Caco-2 (cell line): ENCODE measurements at regions not wholly inside any gene's neighbourhood (a gene's known extent, or its start where the extent isn't known, plus 50 kb on each side); places are given as distances from the start of the nearest gene placed in this dataset.

Source experiments
- BruUV-seq: library from RNA; stranded (reverse); fragments of 400-500 nt; replicated peaks from 2 replicates; lab custom pipeline; 2021; lab: Mats Ljungman, UMichigan
- CTCF ChIA-PET: fragments of 300-600 bp; sonication (Branson Sonifier 250); formaldehyde crosslinking; loops from one replicate; lab custom pipeline; 2022; ENCODE audit warnings: antibody characterized with exemption; lab: Charles Lee
- POLR2A ChIA-PET: fragments of 300-600 bp; sonication (Branson Sonifier 250); formaldehyde crosslinking; loops from one replicate; lab custom pipeline; 2022; ENCODE audit warnings: antibody characterized with exemption; lab: Charles Lee
- DNase-seq, 2 experiments: peaks; one replicate each; pipeline versions ENCODE4 v3.0.0 to v3.0.0-alpha.2; 2020 to 2022
- H3K27me3 ChIP-seq: replicated peaks from 2 replicates; pipeline ENCODE4 v1.6.0; 2011; ENCODE audit warnings: low read length; ENCODE audit not compliant: control insufficient read depth, insufficient read depth
- H3K36me3 ChIP-seq: 2 replicates; pipeline ENCODE4 v1.5.1; 2011; ENCODE audit warnings: low read length; ENCODE audit not compliant: control insufficient read depth, insufficient read depth
- H3K4me1 ChIP-seq: fragments of 250-450 bp; sonication (Bioruptor Pico); 2 replicates; pipeline ENCODE4 v1.5.1; 2020; ENCODE audit warnings: mild to moderate bottlenecking
- H3K4me3 ChIP-seq: 2 replicates; pipeline ENCODE4 v1.5.1; 2011; ENCODE audit warnings: low read depth, mild to moderate bottlenecking, control low read depth, low read length
- H3K9me3 ChIP-seq: fragments of 250-450 bp; sonication (Bioruptor Pico); 2 replicates; pipeline ENCODE4 v1.5.1; 2020; ENCODE audit warnings: mild to moderate bottlenecking, moderate library complexity
- H3K27ac Mint-ChIP-seq: one replicate; pipeline ENCODE4 v1.8.0; 2022; ENCODE audit warnings: mixed read lengths; ENCODE audit not compliant: unreplicated experiment
- H3K27me3 Mint-ChIP-seq: one replicate; pipeline ENCODE4 v1.8.0; 2022; ENCODE audit warnings: mixed read lengths; ENCODE audit not compliant: insufficient read depth, unreplicated experiment
- H3K36me3 Mint-ChIP-seq: one replicate; pipeline ENCODE4 v1.8.0; 2022; ENCODE audit warnings: mild to moderate bottlenecking, mixed read lengths; ENCODE audit not compliant: insufficient read depth, unreplicated experiment
- H3K4me1 Mint-ChIP-seq: one replicate; pipeline ENCODE4 v1.8.0; 2022; ENCODE audit warnings: low read depth, mixed read lengths; ENCODE audit not compliant: unreplicated experiment
- H3K4me3 Mint-ChIP-seq: one replicate; pipeline ENCODE4 v1.8.0; 2022; ENCODE audit warnings: mild to moderate bottlenecking, moderate library complexity, mixed read lengths; ENCODE audit not compliant: unreplicated experiment
- H3K9me3 Mint-ChIP-seq: one replicate; pipeline ENCODE4 v1.8.0; 2022; ENCODE audit warnings: mixed read lengths; ENCODE audit not compliant: unreplicated experiment
- CTCF ChIP-seq, 2 experiments: fragments of 200-600 bp in 1 of 2; IDR thresholded peaks; 1 replicate in 1 of 2; 2 replicates in 1 of 2; pipeline versions ENCODE4 v1.5.1 to v1.8.0; 2011 to 2022; ENCODE audit warnings: antibody characterized with exemption in 1 of 2, control low read depth in 1 of 2, inconsistent platforms in 1 of 2, low read depth in 1 of 2, low read length in 1 of 2, mild to moderate bottlenecking in 1 of 2, moderate library complexity in 1 of 2; ENCODE audit not compliant: insufficient read depth in 1 of 2, severe bottlenecking in 1 of 2, unreplicated experiment in 1 of 2
- intact Hi-C: fragments of 100-400 bp; cut with micrococcal nuclease; formaldehyde crosslinking; loops from one replicate; pipeline ENCODE4 v1.10.0; 2022; ENCODE audit not compliant: unreplicated experiment

- Mint-ChIP-seq H3K9me3 (peaks cover 6% of the 10 kb centered on the region), H3K27me3 (peaks cover 8% of the 10 kb centered on the region), H3K36me3 (no peaks in the 10 kb centered on the region), H3K4me3 (no peak overlapping the region), H3K4me1 (peaks cover 7% of the 10 kb centered on the region), H3K27ac (no peak overlapping the region)
- H3K4me1 ChIP-seq = no peaks in the 10 kb centered on the region
- no peak for DNase-seq
- H3K4me3 ChIP-seq = no peak overlapping the region
- H3K36me3 ChIP-seq = no peaks in the 10 kb centered on the region
- no TSS peak for BruUV-seq
- CTCF ChIA-PET = interaction anchor here (0.7 kb wide), 1 partner anchor 142 kb away, joined by 3 read pairs; no protein-coding TSS in a partner anchor
- H3K27me3 ChIP-seq = no peaks in the 10 kb centered on the region
- H3K9me3 ChIP-seq = no peaks in the 10 kb centered on the region
- TF ChIP-seq CTCF (IDR thresholded peaks at IDR 0.05; ENCODE audit: insufficient read depth in 1 of 2, low read depth in 1 of 2, low read length in 1 of 2, severe bottlenecking in 1 of 2, unreplicated experiment in 1 of 2) = no peak
- POLR2A ChIA-PET = no interaction called here
- intact Hi-C loops = no loop called here
These were observed 64.6 kb upstream of the SIMC1 start for GRCh38 chr5:176173647-176174046.

DNA sequence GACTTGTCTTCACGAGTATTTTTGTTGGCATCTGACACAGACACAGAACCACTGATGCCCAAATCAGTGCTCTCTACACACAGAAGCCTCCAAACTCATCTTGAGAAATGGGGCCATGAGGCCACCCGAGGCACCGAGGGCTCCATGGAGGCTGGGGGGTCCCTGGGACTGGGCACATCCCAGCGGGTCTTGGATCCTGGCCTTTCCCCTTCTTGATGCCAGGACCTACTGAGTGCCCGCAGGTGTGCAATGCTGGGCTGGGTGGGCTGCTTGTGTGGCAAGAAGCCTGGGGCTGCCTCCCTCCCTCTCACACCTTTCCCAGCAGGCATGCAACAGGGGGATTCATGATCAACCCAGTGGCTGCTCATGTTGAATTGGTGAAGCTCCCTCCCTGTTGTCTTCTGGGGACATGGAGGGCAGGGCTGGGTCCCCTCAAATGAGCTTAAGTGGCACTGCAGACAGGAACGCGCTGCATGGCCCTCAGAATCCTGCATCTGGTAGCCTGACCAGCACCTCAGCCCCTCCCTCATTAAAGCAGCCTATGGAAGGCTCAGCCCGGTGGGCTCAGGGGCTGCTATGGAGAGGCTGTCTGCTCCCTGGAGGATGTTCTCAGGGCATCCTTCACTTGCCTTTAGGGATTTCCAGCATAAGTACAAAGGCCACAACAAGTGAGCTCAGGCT, 63.7 kb upstream of the SIMC1 start:
- Mint-ChIP-seq H3K4me1 (peaks cover 7% of the 10 kb centered on the region), H3K36me3 (no peaks in the 10 kb centered on the region), H3K27me3 (peaks cover 9% of the 10 kb centered on the region), H3K4me3 (no peak overlapping the region), H3K27ac (no peak overlapping the region), H3K9me3 (peaks cover 10% of the 10 kb centered on the region)
- no peak for DNase-seq
- ChIA-PET CTCF (interaction anchor here (0.7 kb wide), 1 partner anchor 141 kb away, joined by 3 read pairs; no protein-coding TSS in a partner anchor), POLR2A (no interaction called here)
- no peaks in the 10 kb centered on the region for H3K9me3 ChIP-seq
- H3K4me1 ChIP-seq = no peaks in the 10 kb centered on the region
- H3K36me3 ChIP-seq = no peaks in the 10 kb centered on the region
- BruUV-seq = no TSS peak
- TF ChIP-seq CTCF (IDR thresholded peaks at IDR 0.05; ENCODE audit: insufficient read depth in 1 of 2, low read depth in 1 of 2, low read length in 1 of 2, severe bottlenecking in 1 of 2, unreplicated experiment in 1 of 2) = no peak
- intact Hi-C loops = no loop called here
- no peak overlapping the region for H3K4me3 ChIP-seq
- no peaks in the 10 kb centered on the region for H3K27me3 ChIP-seq

DNA sequence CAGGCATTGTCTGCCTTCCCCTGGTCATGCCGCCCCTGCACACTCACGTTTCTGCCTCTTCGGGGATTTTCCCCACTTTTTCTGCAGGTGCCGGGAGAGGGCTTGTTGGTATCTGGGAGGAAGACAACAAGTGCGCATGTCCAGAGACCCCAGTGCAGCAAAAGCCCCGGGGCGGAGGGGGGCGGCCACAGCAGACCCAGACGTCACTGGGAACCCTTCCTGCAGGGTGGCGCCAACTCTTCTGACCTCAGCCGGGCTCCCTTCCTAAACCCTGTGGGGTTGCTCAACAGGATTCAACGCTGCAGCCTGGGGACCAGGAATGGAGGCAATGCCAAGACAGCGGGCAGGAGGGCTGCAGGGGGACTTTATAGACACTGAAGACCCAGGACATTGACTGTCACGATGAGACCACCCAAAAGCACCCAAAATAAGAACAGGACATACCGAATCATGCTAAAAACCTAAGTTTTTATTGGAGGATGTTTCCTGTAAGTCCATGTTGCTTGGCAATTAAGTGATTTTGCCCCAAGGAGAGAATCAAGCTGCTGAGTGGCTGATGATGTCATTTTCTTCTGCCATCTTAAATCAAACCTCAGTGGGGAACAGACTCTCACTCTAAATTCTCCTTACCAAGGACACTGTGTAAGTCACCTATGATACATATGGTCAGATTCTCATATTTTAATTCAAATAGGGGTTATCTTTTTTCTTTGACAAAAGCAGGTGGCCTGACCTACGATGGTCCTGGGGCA, 62.9 kb upstream of the SIMC1 start:
- H3K27me3 Mint-ChIP-seq = peaks cover 13% of the 10 kb centered on the region
- no peak for TF ChIP-seq CTCF (IDR thresholded peaks at IDR 0.05; ENCODE audit: insufficient read depth in 1 of 2, low read depth in 1 of 2, low read length in 1 of 2, severe bottlenecking in 1 of 2, unreplicated experiment in 1 of 2)
- Histone ChIP-seq H3K9me3 (no peaks in the 10 kb centered on the region), H3K4me3 (no peak overlapping the region), H3K4me1 (no peaks in the 10 kb centered on the region), H3K27me3 (no peaks in the 10 kb centered on the region), H3K36me3 (no peaks in the 10 kb centered on the region)
- H3K27ac Mint-ChIP-seq = no peak overlapping the region
- no TSS peak for BruUV-seq
- intact Hi-C loops = no loop called here
- H3K9me3 Mint-ChIP-seq = peaks cover 10% of the 10 kb centered on the region
- CTCF ChIA-PET = no interaction called here
- no peak overlapping the region for H3K4me3 Mint-ChIP-seq
- H3K4me1 Mint-ChIP-seq = peaks cover 7% of the 10 kb centered on the region
- no peak for DNase-seq
- no peaks in the 10 kb centered on the region for H3K36me3 Mint-ChIP-seq
- POLR2A ChIA-PET = no interaction called here
